ENCODE measurements at regions not wholly inside any gene's neighbourhood (a gene's known extent, or its start where the extent isn't known, plus 50 kb on each side); places are given as distances from the start of the nearest gene placed in this dataset.

GRCh38 chr1:157237522-157237921 lies 99.3 kb upstream of the ETV3 start:
- peaks cover 52% of the 10 kb centered on the region for H3K4me1 Mint-ChIP-seq
- no peaks in the 10 kb centered on the region for H3K9me3 Mint-ChIP-seq
- Histone ChIP-seq H3K9ac (ENCODE audit: extremely low read depth, low read length, poor library complexity, severe bottlenecking) (no peak overlapping the region), H3K27me3 (ENCODE audit: control insufficient read depth, insufficient read depth, low read length, poor library complexity, severe bottlenecking) (no peaks in the 10 kb centered on the region), H3K4me1 (ENCODE audit: control insufficient read depth, insufficient read depth, low read length) (peaks cover 20% of the 10 kb centered on the region), H3K4me3 (ENCODE audit: low read length) (no peak overlapping the region), H3K36me3 (ENCODE audit: control insufficient read depth, insufficient read depth, low read length) (no peaks in the 10 kb centered on the region), H3K9me3 (ENCODE audit: control insufficient read depth, low read length) (no peaks in the 10 kb centered on the region), H3K27ac (ENCODE audit: low read depth, low read length) (no peak overlapping the region)
- 83 to 92% methylated on average over 3 to 4 of the region's 4 CpGs for WGBS, 2 experiments (ENCODE audit: insufficient coverage in 1 of 2, insufficient read length in 1 of 2)
- no peak for DNase-seq
- no peak for TF ChIP-seq CTCF (conservative IDR thresholded peaks at IDR 0.05)
- no peaks in the 10 kb centered on the region for H3K27me3 Mint-ChIP-seq (ENCODE audit: insufficient read depth)
- H3K27ac Mint-ChIP-seq, result no peak overlapping the region
- H3K36me3 Mint-ChIP-seq (ENCODE audit: low read depth), result no peaks in the 10 kb centered on the region
- H3K4me3 Mint-ChIP-seq, result no peak overlapping the region

GRCh38 chr1:157236072-157236471 lies 97.9 kb upstream of the ETV3 start:
- no peak for DNase-seq
- Mint-ChIP-seq H3K4me1 (peaks cover 47% of the 10 kb centered on the region), H3K36me3 (ENCODE audit: low read depth) (no peaks in the 10 kb centered on the region), H3K9me3 (no peaks in the 10 kb centered on the region), H3K27ac (no peak overlapping the region), H3K4me3 (no peak overlapping the region), H3K27me3 (ENCODE audit: insufficient read depth) (no peaks in the 10 kb centered on the region)
- H3K4me3 ChIP-seq (ENCODE audit: low read length), result no peak overlapping the region
- H3K36me3 ChIP-seq (ENCODE audit: control insufficient read depth, insufficient read depth, low read length), result no peaks in the 10 kb centered on the region
- TF ChIP-seq CTCF (conservative IDR thresholded peaks at IDR 0.05), result no peak
- WGBS, 2 experiments (ENCODE audit: insufficient coverage in 1 of 2, insufficient read length in 1 of 2), result 95 to 97% methylated on average over 4 of the region's 4 CpGs
- H3K27me3 ChIP-seq (ENCODE audit: control insufficient read depth, insufficient read depth, low read length, poor library complexity, severe bottlenecking), result no peaks in the 10 kb centered on the region
- H3K27ac ChIP-seq (ENCODE audit: low read depth, low read length), result no peak overlapping the region
- no peaks in the 10 kb centered on the region for H3K9me3 ChIP-seq (ENCODE audit: control insufficient read depth, low read length)
- H3K4me1 ChIP-seq (ENCODE audit: control insufficient read depth, insufficient read depth, low read length), result peaks cover 20% of the 10 kb centered on the region
- no peak overlapping the region for H3K9ac ChIP-seq (ENCODE audit: extremely low read depth, low read length, poor library complexity, severe bottlenecking)

- Mint-ChIP-seq H3K4me3 (no peak overlapping the region), H3K27me3 (ENCODE audit: insufficient read depth) (no peaks in the 10 kb centered on the region), H3K9me3 (no peaks in the 10 kb centered on the region), H3K27ac (peak overlapping the region; percentile 37), H3K36me3 (ENCODE audit: low read depth) (no peaks in the 10 kb centered on the region), H3K4me1 (peaks cover 41% of the 10 kb centered on the region)
- H3K27me3 ChIP-seq (ENCODE audit: control insufficient read depth, insufficient read depth, low read length, poor library complexity, severe bottlenecking), result no peaks in the 10 kb centered on the region
- WGBS, 2 experiments (ENCODE audit: insufficient coverage in 1 of 2, insufficient read length in 1 of 2), result 82 to 95% methylated on average over 4 of the region's 4 CpGs
- H3K27ac ChIP-seq (ENCODE audit: low read depth, low read length), result no peak overlapping the region
- no peak for TF ChIP-seq CTCF (conservative IDR thresholded peaks at IDR 0.05)
- H3K9me3 ChIP-seq (ENCODE audit: control insufficient read depth, low read length), result no peaks in the 10 kb centered on the region
- no peak for DNase-seq
- H3K9ac ChIP-seq (ENCODE audit: extremely low read depth, low read length, poor library complexity, severe bottlenecking), result no peak overlapping the region
- H3K4me3 ChIP-seq (ENCODE audit: low read length), result no peak overlapping the region
- peaks cover 20% of the 10 kb centered on the region for H3K4me1 ChIP-seq (ENCODE audit: control insufficient read depth, insufficient read depth, low read length)
- H3K36me3 ChIP-seq (ENCODE audit: control insufficient read depth, insufficient read depth, low read length), result no peaks in the 10 kb centered on the region
Measured at GRCh38 chr1:157235307-157235706, 97.1 kb upstream of the ETV3 start.

Data from endodermal cell (in vitro differentiated cells).